ENCODE measurements at regions not wholly inside any gene's neighbourhood (a gene's known extent, or its start where the extent isn't known, plus 50 kb on each side); places are given as distances from the start of the nearest gene placed in this dataset.

- Histone ChIP-seq H3K79me2 (replicated peaks; ENCODE audit: insufficient read depth) (no peaks in the 10 kb centered on the region), H3K4me1 (ENCODE audit: insufficient read depth) (peaks cover 12% of the 10 kb centered on the region; the same call in 1 of the 2 replicates), H3K9me2 (ENCODE audit: insufficient read depth) (no peaks in the 10 kb centered on the region), H3F3A (replicated peaks; ENCODE audit: low read depth) (no peaks in the 10 kb centered on the region), H3K36me3 (ENCODE audit: insufficient read depth) (no peaks in the 10 kb centered on the region), H4K20me1 (replicated peaks; ENCODE audit: insufficient read depth) (no peaks in the 10 kb centered on the region), H3K4me2 (no peak overlapping the region), H2AFZ (no peak overlapping the region), H3K4me3 (no peak overlapping the region), H3K27me3 (ENCODE audit: insufficient read depth) (no peaks in the 10 kb centered on the region), H3K27ac (ENCODE audit: low read depth) (no peak overlapping the region)
- ATAC-seq (no peak), DNase-seq (ENCODE audit: low spot score) (peak; percentile 13)
- Mint-ChIP-seq H3K27ac (peak overlapping the region; percentile 95), H3K4me3 (no peak overlapping the region), H3K27me3 (ENCODE audit: insufficient read depth, low read depth, poor library complexity) (peaks cover 2% of the 10 kb centered on the region), H3K4me1 (peaks cover 16% of the 10 kb centered on the region; the same call in 2 of the 3 replicates), H3K36me3 (ENCODE audit: low read depth) (peaks cover 4% of the 10 kb centered on the region; the same call in 1 of the 3 replicates), H3K9me3 (peaks cover 5% of the 10 kb centered on the region; the same call in 2 of the 3 replicates)
- TF ChIP-seq NANOG (IDR thresholded peaks at IDR 0.05; ENCODE audit: borderline replicate concordance) = no peak
- TF ChIP-seq CTCF (conservative IDR thresholded peaks at IDR 0.05; ENCODE audit: low read depth in 2 of 2) = no peak
- TF ChIP-seq ZNF331 (CRISPR knock-in tag; IDR thresholded peaks at IDR 0.05; ENCODE audit: low read depth) = no peak
- TF ChIP-seq CREB1 (CRISPR knock-in tag; IDR thresholded peaks at IDR 0.05; ENCODE audit: low read depth) = no peak
- no peak for TF ChIP-seq EZH2phosphoT487 (IDR thresholded peaks at IDR 0.05; ENCODE audit: unreplicated experiment)
- TF ChIP-seq ZNF462 (CRISPR knock-in tag; IDR thresholded peaks at IDR 0.05) = no peak
- no peak for TF ChIP-seq ETS1 (IDR thresholded peaks at IDR 0.05)
- TF ChIP-seq EZH2 (IDR thresholded peaks at IDR 0.05; ENCODE audit: low read depth, unreplicated experiment) = no peak
- TF ChIP-seq STAT1 (IDR thresholded peaks at IDR 0.05; ENCODE audit: unreplicated experiment) = no peak
- no peak for TF ChIP-seq ZNF114 (CRISPR knock-in tag; IDR thresholded peaks at IDR 0.05)
- TF ChIP-seq JUNB (IDR thresholded peaks at IDR 0.05; ENCODE audit: unreplicated experiment) = no peak
- TF ChIP-seq REST (IDR thresholded peaks at IDR 0.05; ENCODE audit: unreplicated experiment) = no peak
Measured at GRCh38 chr5:29795096-29795652, 1398.3 kb upstream of the CDH6 start.

All from GM23338 (cell line).